ENCODE measurements at regions not wholly inside any gene's neighbourhood (a gene's known extent, or its start where the extent isn't known, plus 50 kb on each side); places are given as distances from the start of the nearest gene placed in this dataset.

GRCh38 chr4:170656506-170656905, 566.8 kb upstream of the AADAT start:
- Mint-ChIP-seq H3K4me3 (ENCODE audit: unreplicated experiment) (no peak overlapping the region), H3K27me3 (ENCODE audit: insufficient read depth, unreplicated experiment) (no peaks in the 10 kb centered on the region), H3K4me1 (ENCODE audit: insufficient read depth, unreplicated experiment) (no peaks in the 10 kb centered on the region), H3K36me3 (ENCODE audit: insufficient read depth, unreplicated experiment) (no peaks in the 10 kb centered on the region), H3K27ac (ENCODE audit: low read depth, unreplicated experiment) (no peak overlapping the region), H3K9me3 (ENCODE audit: unreplicated experiment) (no peaks in the 10 kb centered on the region)
- BruUV-seq (replicated peaks) = no TSS peak
- POLR2A ChIA-PET = no interaction called here
- DNase-seq (ENCODE audit: unreplicated experiment) = no peak
- CTCF ChIA-PET = interaction anchor here (0.6 kb wide), 1 partner anchor 171 kb away, joined by 3 read pairs; no protein-coding TSS in a partner anchor
- intact Hi-C loops (cut with micrococcal nuclease) = no loop called here
- TF ChIP-seq CTCF (IDR thresholded peaks at IDR 0.05; ENCODE audit: unreplicated experiment) = no peak

GRCh38 chr4:170652571-170652970, 562.8 kb upstream of the AADAT start:
- POLR2A ChIA-PET = no interaction called here
- Mint-ChIP-seq H3K36me3 (ENCODE audit: insufficient read depth, unreplicated experiment) (no peaks in the 10 kb centered on the region), H3K4me3 (ENCODE audit: unreplicated experiment) (no peak overlapping the region), H3K9me3 (ENCODE audit: unreplicated experiment) (no peaks in the 10 kb centered on the region), H3K4me1 (ENCODE audit: insufficient read depth, unreplicated experiment) (no peaks in the 10 kb centered on the region), H3K27ac (ENCODE audit: low read depth, unreplicated experiment) (no peak overlapping the region), H3K27me3 (ENCODE audit: insufficient read depth, unreplicated experiment) (no peaks in the 10 kb centered on the region)
- DNase-seq (ENCODE audit: unreplicated experiment) = no peak
- CTCF ChIA-PET = no interaction called here
- intact Hi-C loops (cut with micrococcal nuclease) = no loop called here
- no peak for TF ChIP-seq CTCF (IDR thresholded peaks at IDR 0.05; ENCODE audit: unreplicated experiment)
- no TSS peak for BruUV-seq (replicated peaks)

- no peaks in the 10 kb centered on the region for H3K9me3 Mint-ChIP-seq (ENCODE audit: unreplicated experiment)
- no peak for DNase-seq (ENCODE audit: unreplicated experiment)
- TF ChIP-seq CTCF (IDR thresholded peaks at IDR 0.05; ENCODE audit: unreplicated experiment) = no peak
These were observed 562.0 kb upstream of the AADAT start for GRCh38 chr4:170651786-170652185.

GRCh38 chr4:170627418-170627817, 537.7 kb upstream of the AADAT start:
- no TSS peak for BruUV-seq (replicated peaks)
- POLR2A ChIA-PET = no interaction called here
- DNase-seq (ENCODE audit: unreplicated experiment) = no peak
- no peak overlapping the region for H3K27ac Mint-ChIP-seq (ENCODE audit: low read depth, unreplicated experiment)
- H3K4me3 Mint-ChIP-seq (ENCODE audit: unreplicated experiment) = no peak overlapping the region
- H3K36me3 Mint-ChIP-seq (ENCODE audit: insufficient read depth, unreplicated experiment) = no peaks in the 10 kb centered on the region
- CTCF ChIA-PET = no interaction called here
- intact Hi-C loops (cut with micrococcal nuclease) = no loop called here
- TF ChIP-seq CTCF (IDR thresholded peaks at IDR 0.05; ENCODE audit: unreplicated experiment) = no peak
- no peaks in the 10 kb centered on the region for H3K4me1 Mint-ChIP-seq (ENCODE audit: insufficient read depth, unreplicated experiment)
- no peaks in the 10 kb centered on the region for H3K27me3 Mint-ChIP-seq (ENCODE audit: insufficient read depth, unreplicated experiment)
- H3K9me3 Mint-ChIP-seq (ENCODE audit: unreplicated experiment) = peaks cover 13% of the 10 kb centered on the region

More at GRCh38 chr4:170651786-170652185, 562.0 kb upstream of the AADAT start:
- CTCF ChIA-PET = no interaction called here
- POLR2A ChIA-PET = no interaction called here
- Mint-ChIP-seq H3K4me3 (ENCODE audit: unreplicated experiment) (no peak overlapping the region), H3K4me1 (ENCODE audit: insufficient read depth, unreplicated experiment) (no peaks in the 10 kb centered on the region), H3K27me3 (ENCODE audit: insufficient read depth, unreplicated experiment) (no peaks in the 10 kb centered on the region), H3K36me3 (ENCODE audit: insufficient read depth, unreplicated experiment) (no peaks in the 10 kb centered on the region), H3K27ac (ENCODE audit: low read depth, unreplicated experiment) (no peak overlapping the region)
- intact Hi-C loops (cut with micrococcal nuclease) = no loop called here
- no TSS peak for BruUV-seq (replicated peaks)
